C1 segment of cervical spinal cord (tissue), 14 donors: ENCODE measurements at regions not wholly inside any gene's neighbourhood (a gene's known extent, or its start where the extent isn't known, plus 50 kb on each side); places are given as distances from the start of the nearest gene placed in this dataset.
"Not testable (repeated sequence)": the region's sequence is repeated elsewhere in the genome, so short reads cannot be mapped to it uniquely, and the experiment has no call there.

Source experiments
- DNase-seq, 14 donors: peaks; one replicate each; lab custom pipeline; 2025; lab: John Stamatoyannopoulos, UW

- DNase-seq, result no peak
Observed at GRCh38 chr16:25563700-25564099, 128.1 kb upstream of the HS3ST4 start.

- DNase-seq, result not testable (repeated sequence)
Observed at GRCh38 chr16:25561723-25562122, 130.0 kb upstream of the HS3ST4 start.

- DNase-seq, result not testable (repeated sequence)
Observed at GRCh38 chr16:25556968-25557312, 134.8 kb upstream of the HS3ST4 start.

- not testable (repeated sequence) for DNase-seq
Observed at GRCh38 chr16:25556289-25556967, 135.3 kb upstream of the HS3ST4 start.

GRCh38 chr16:25553711-25554436 is 137.9 kb upstream of the HS3ST4 start:
- no peak for DNase-seq

- DNase-seq, result no peak
Observed at GRCh38 chr16:25550647-25551046, 141.1 kb upstream of the HS3ST4 start.

GRCh38 chr16:25546791-25547190 is 145.0 kb upstream of the HS3ST4 start:
- DNase-seq, result no peak

- no peak for DNase-seq
Observed at GRCh38 chr16:25544294-25544693, 147.5 kb upstream of the HS3ST4 start.

- DNase-seq, result no peak
Observed at GRCh38 chr16:25542306-25542705, 149.5 kb upstream of the HS3ST4 start.

GRCh38 chr16:25539767-25540166 is 152.0 kb upstream of the HS3ST4 start:
- not testable (repeated sequence) for DNase-seq

GRCh38 chr16:25523183-25523582 is 168.6 kb upstream of the HS3ST4 start:
- DNase-seq, result no peak

GRCh38 chr16:25512041-25512440 is 179.7 kb upstream of the HS3ST4 start:
- no peak for DNase-seq

GRCh38 chr16:25509456-25509855 is 182.3 kb upstream of the HS3ST4 start:
- no peak for DNase-seq

GRCh38 chr16:25501530-25502255 is 190.1 kb upstream of the HS3ST4 start:
- no peak for DNase-seq

GRCh38 chr16:25494292-25494691 is 197.5 kb upstream of the HS3ST4 start:
- DNase-seq, result no peak

- no peak for DNase-seq
Observed at GRCh38 chr16:25493136-25493811, 198.5 kb upstream of the HS3ST4 start.

- no peak for DNase-seq
Observed at GRCh38 chr16:25488435-25488834, 203.3 kb upstream of the HS3ST4 start.

- DNase-seq, result no peak
Observed at GRCh38 chr16:25487888-25488287, 203.9 kb upstream of the HS3ST4 start.

- DNase-seq, result no peak
Observed at GRCh38 chr16:25481636-25482035, 210.1 kb upstream of the HS3ST4 start.

GRCh38 chr16:25478476-25478875 is 213.3 kb upstream of the HS3ST4 start:
- DNase-seq, result no peak

GRCh38 chr16:25464058-25464457 is 206.4 kb upstream of the ZKSCAN2 start:
- DNase-seq, result no peak

GRCh38 chr16:25449802-25450201 is 192.2 kb upstream of the ZKSCAN2 start:
- no peak for DNase-seq
